GDM1 (cell line): ENCODE measurements at regions not wholly inside any gene's neighbourhood (a gene's known extent, or its start where the extent isn't known, plus 50 kb on each side); places are given as distances from the start of the nearest gene placed in this dataset.
A peak's percentile ranks its signal among the peaks of the same experiment; 100 is the strongest.

Experiments
- DNase-seq: peaks from one replicate; lab custom pipeline; 2025; lab: John Stamatoyannopoulos, UW

- no peak for DNase-seq
Observed at GRCh38 chr11:19560156-19560555, 152.5 kb upstream of the NAV2 start.

GRCh38 chr11:19559746-19560145 is 152.9 kb upstream of the NAV2 start:
- no peak for DNase-seq

- no peak for DNase-seq
Observed at GRCh38 chr11:19558189-19558986, 154.2 kb upstream of the NAV2 start.

GRCh38 chr11:19557720-19558140 is 154.9 kb upstream of the NAV2 start:
- no peak for DNase-seq

GRCh38 chr11:19557185-19557584 is 155.5 kb upstream of the NAV2 start:
- DNase-seq, result no peak

GRCh38 chr11:19555266-19555665 is 157.4 kb upstream of the NAV2 start:
- DNase-seq, result no peak

- DNase-seq, result peak; percentile 27
Observed at GRCh38 chr11:19553683-19554333, 158.8 kb upstream of the NAV2 start.

GRCh38 chr11:19552656-19553260 is 159.9 kb upstream of the NAV2 start:
- DNase-seq, result no peak

GRCh38 chr11:19552161-19552560 is 160.5 kb upstream of the NAV2 start:
- DNase-seq, result no peak

- no peak for DNase-seq
Observed at GRCh38 chr11:19551457-19551856, 161.2 kb upstream of the NAV2 start.

- no peak for DNase-seq
Observed at GRCh38 chr11:19547044-19547443, 165.6 kb upstream of the NAV2 start.

GRCh38 chr11:19546325-19546724 is 166.3 kb upstream of the NAV2 start:
- no peak for DNase-seq

- no peak for DNase-seq
Observed at GRCh38 chr11:19541521-19542049, 171.1 kb upstream of the NAV2 start.

- no peak for DNase-seq
Observed at GRCh38 chr11:19539861-19540260, 172.8 kb upstream of the NAV2 start.

- no peak for DNase-seq
Observed at GRCh38 chr11:19537803-19538453, 174.7 kb upstream of the NAV2 start.

- no peak for DNase-seq
Observed at GRCh38 chr11:19536131-19536530, 176.5 kb upstream of the NAV2 start.

- DNase-seq, result no peak
Observed at GRCh38 chr11:19530505-19530904, 182.1 kb upstream of the NAV2 start.

GRCh38 chr11:19526119-19526518 is 186.5 kb upstream of the NAV2 start:
- no peak for DNase-seq

- no peak for DNase-seq
Observed at GRCh38 chr11:19525714-19526113, 186.9 kb upstream of the NAV2 start.

- no peak for DNase-seq
Observed at GRCh38 chr11:19525276-19525675, 187.4 kb upstream of the NAV2 start.

GRCh38 chr11:19524171-19524671 is 188.4 kb upstream of the NAV2 start:
- no peak for DNase-seq

GRCh38 chr11:19520681-19521080 is 192.0 kb upstream of the NAV2 start:
- DNase-seq, result no peak
